Endothelial cell of umbilical vein (primary cell): ENCODE measurements at regions not wholly inside any gene's neighbourhood (a gene's known extent, or its start where the extent isn't known, plus 50 kb on each side); places are given as distances from the start of the nearest gene placed in this dataset.

Experiments
- BruUV-seq: library from RNA; stranded (reverse); fragments of 400-500 nt; replicated peaks from 2 replicates; lab custom pipeline; 2021; lab: Mats Ljungman, UMichigan
- CTCF ChIA-PET: fragments of 300-600, 350-600 bp; sonication (Branson Sonifier 250); formaldehyde crosslinking; loops from one replicate; lab custom pipeline; 2021; ENCODE audit warnings: antibody characterized with exemption, inconsistent platforms; lab: Charles Lee
- POLR2A ChIA-PET: fragments of 300-600, 350-600 bp; sonication (Branson Sonifier 250); formaldehyde crosslinking; loops from one replicate; lab custom pipeline; 2021; ENCODE audit warnings: antibody characterized with exemption, inconsistent platforms; lab: Charles Lee
- DNase-seq: peaks from one replicate; pipeline ENCODE4 v3.0.0-alpha.2; 2011; ENCODE audit warnings: low read depth, low spot score
- FAIRE-seq: peaks from 2 replicates; lab custom pipeline; 2011; peaks lifted over from hg19 to GRCh38; lab: Jason Lieb, UNC
- H2AFZ ChIP-seq: 2 replicates; pipeline ENCODE4 v1.6.0; 2012; ENCODE audit warnings: low read depth, low read length, control low read depth, inconsistent platforms
- H3K27ac ChIP-seq: 2 replicates; pipeline ENCODE4 v1.5.1; 2011; ENCODE audit warnings: low read depth, mild to moderate bottlenecking, control low read depth, low read length, moderate library complexity; ENCODE audit not compliant: insufficient read depth
- H3K27me3 ChIP-seq, 2 experiments: 2 replicates each; pipeline versions ENCODE4 v1.6.0 to v1.6.1; 2011; ENCODE audit warnings: low read length in 2 of 2, mixed read lengths in 1 of 2; ENCODE audit not compliant: control insufficient read depth in 2 of 2, insufficient read depth in 2 of 2
- H3K36me3 ChIP-seq, 2 experiments: 2 replicates in 1 of 2; 3 replicates in 1 of 2; pipeline ENCODE4 v1.5.1; 2011; ENCODE audit warnings: low read length in 2 of 2, mild to moderate bottlenecking in 1 of 2, moderate library complexity in 1 of 2; ENCODE audit not compliant: control insufficient read depth in 2 of 2, insufficient read depth in 2 of 2; ENCODE audit errors: extremely low read depth in 1 of 2
- H3K4me1 ChIP-seq: 3 replicates; pipeline ENCODE4 v1.5.1; 2011; ENCODE audit warnings: mild to moderate bottlenecking, low read length; ENCODE audit not compliant: control insufficient read depth, insufficient read depth; ENCODE audit errors: extremely low read depth
- H3K4me2 ChIP-seq: 2 replicates; pipeline ENCODE4 v1.6.1; 2011; ENCODE audit warnings: low read length, control low read depth, mixed read lengths; ENCODE audit not compliant: insufficient read depth
- H3K4me3 ChIP-seq, 3 experiments: fragments of 200-600 bp in 1 of 3; sonication (generic), shearing (Covaris generic) in 1 of 3; replicated peaks in 1 of 3; 2 replicates each; pipeline ENCODE4 v1.5.1; 2011 to 2016; ENCODE audit warnings: control low read depth in 3 of 3, low read length in 3 of 3, mild to moderate bottlenecking in 2 of 3, inconsistent platforms in 1 of 3, low read depth in 1 of 3, moderate library complexity in 1 of 3; ENCODE audit not compliant: insufficient read depth in 1 of 3
- H3K79me2 ChIP-seq: 2 replicates; pipeline ENCODE4 v1.6.0; 2012; ENCODE audit warnings: low read length, inconsistent platforms; ENCODE audit not compliant: control insufficient read depth, insufficient read depth
- H3K9ac ChIP-seq: replicated peaks from 2 replicates; pipeline ENCODE3; 2011; ENCODE audit warnings: low read length, control low read depth; ENCODE audit not compliant: insufficient read depth; ENCODE audit errors: extremely low read depth
- H3K9me1 ChIP-seq: replicated peaks from 3 replicates; pipeline ENCODE4 v1.6.0; 2011; ENCODE audit warnings: mild to moderate bottlenecking, low read length; ENCODE audit not compliant: control insufficient read depth, insufficient read depth; ENCODE audit errors: extremely low read depth
- H3K9me3 ChIP-seq: replicated peaks from 2 replicates; pipeline ENCODE4 v1.5.1; 2012; ENCODE audit warnings: low read length, inconsistent platforms; ENCODE audit not compliant: control insufficient read depth, insufficient read depth
- H4K20me1 ChIP-seq: replicated peaks from 2 replicates; pipeline ENCODE3; 2011; ENCODE audit warnings: mild to moderate bottlenecking, low read length; ENCODE audit not compliant: control insufficient read depth, insufficient read depth; ENCODE audit errors: extremely low read depth
- JUN ChIP-seq: IDR thresholded peaks from 2 replicates; pipeline ENCODE4 v1.6.1; 2011; ENCODE audit warnings: borderline replicate concordance, low read depth; ENCODE audit not compliant: insufficient read length, insufficient read depth
- POLR2AphosphoS5 ChIP-seq: IDR thresholded peaks from 2 replicates; pipeline ENCODE4 v1.6.1; 2012; ENCODE audit warnings: low read depth, mild to moderate bottlenecking, control low read depth, low read length, moderate library complexity; ENCODE audit not compliant: insufficient read depth
- dilution Hi-C: fragments of 300-500 bp; cut with MboI; formaldehyde crosslinking; loops from one replicate; pipeline ENCODE4 v1.15.0; 2019; ENCODE audit warnings: low sequenced_read_pairs; ENCODE audit not compliant: extremely low pct_ligation_motif_present
- intact Hi-C: fragments of 100-400 bp; cut with micrococcal nuclease; formaldehyde crosslinking; loops from one replicate; pipeline ENCODE4 v1.10.0; 2022
- TF ChIP-seq, protein P1 (sequence below), 2 donors: IDR thresholded peaks; 1 replicate in 1 of 2; 2 replicates in 1 of 2; pipeline ENCODE4 v1.5.1; 2011; ENCODE audit warnings: low read length in 2 of 2, mild to moderate bottlenecking in 2 of 2, moderate library complexity in 2 of 2, control low read depth in 1 of 2, inconsistent platforms in 1 of 2, low read depth in 1 of 2; ENCODE audit not compliant: insufficient read depth in 1 of 2; ENCODE audit errors: extremely low read depth in 1 of 2

DNA sequence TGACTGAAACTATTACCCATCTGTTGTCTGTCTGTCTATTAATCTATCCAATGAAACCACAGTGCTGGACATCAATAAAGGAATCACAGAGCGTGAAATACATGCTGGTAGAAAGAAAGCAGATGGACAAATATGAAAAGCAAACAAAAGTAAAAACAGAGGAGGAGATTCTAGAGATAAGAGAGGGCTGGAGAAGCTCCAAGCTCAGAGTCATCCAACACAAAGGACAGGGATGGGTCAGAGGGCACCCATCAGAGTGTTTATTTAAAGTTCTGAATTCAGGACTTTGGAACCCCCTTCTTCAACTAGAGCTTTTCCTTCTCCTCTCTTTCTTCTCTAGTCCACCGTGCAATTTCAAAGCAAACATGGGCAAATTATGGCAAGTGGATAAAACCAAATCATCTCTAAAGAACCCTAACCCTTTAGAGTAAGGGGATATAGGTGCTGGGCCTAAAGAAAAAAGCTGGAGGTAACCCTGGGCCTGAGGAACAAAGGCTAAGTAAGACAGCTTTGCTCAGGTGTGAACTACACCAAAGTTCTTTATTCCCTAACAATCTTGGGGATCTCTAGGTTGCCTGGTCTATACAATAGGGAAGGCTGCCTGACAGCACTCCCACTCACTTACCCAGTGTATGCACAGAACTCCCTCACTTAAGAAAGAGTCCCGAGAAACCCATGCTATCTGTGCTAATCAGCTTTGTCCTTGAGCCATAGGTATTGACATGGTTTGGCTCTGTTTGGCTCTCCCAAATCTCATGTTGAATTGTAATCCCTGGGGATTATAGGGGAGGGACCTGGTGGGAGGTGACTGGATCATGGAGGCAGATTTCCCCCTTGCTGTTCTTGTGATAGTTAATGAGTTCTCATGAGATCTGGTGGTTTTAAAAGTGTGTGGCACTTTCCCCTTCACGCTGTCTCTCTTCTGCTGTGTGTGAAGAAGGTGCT, 97.0 kb downstream of the BAMBI start:
- no peak overlapping the region for H3K27ac ChIP-seq
- dilution Hi-C loops, result no loop called here
- DNase-seq (no peak), FAIRE-seq (no peak)
- H4K20me1 ChIP-seq, result no peaks in the 10 kb centered on the region
- no peaks in the 10 kb centered on the region for H3K9me3 ChIP-seq
- no peaks in the 10 kb centered on the region for H3K36me3 ChIP-seq
- H3K4me1 ChIP-seq, result no peaks in the 10 kb centered on the region
- H3K79me2 ChIP-seq, result no peaks in the 10 kb centered on the region
- H3K4me3 ChIP-seq, result no peak overlapping the region
- no peak overlapping the region for H3K4me2 ChIP-seq
- no peak overlapping the region for H2AFZ ChIP-seq
- no TSS peak for BruUV-seq
- ChIA-PET CTCF (no interaction called here), POLR2A (no interaction called here)
- TF ChIP-seq JUN (no peak), POLR2AphosphoS5 (no peak)
- TF ChIP-seq, protein P1, sequence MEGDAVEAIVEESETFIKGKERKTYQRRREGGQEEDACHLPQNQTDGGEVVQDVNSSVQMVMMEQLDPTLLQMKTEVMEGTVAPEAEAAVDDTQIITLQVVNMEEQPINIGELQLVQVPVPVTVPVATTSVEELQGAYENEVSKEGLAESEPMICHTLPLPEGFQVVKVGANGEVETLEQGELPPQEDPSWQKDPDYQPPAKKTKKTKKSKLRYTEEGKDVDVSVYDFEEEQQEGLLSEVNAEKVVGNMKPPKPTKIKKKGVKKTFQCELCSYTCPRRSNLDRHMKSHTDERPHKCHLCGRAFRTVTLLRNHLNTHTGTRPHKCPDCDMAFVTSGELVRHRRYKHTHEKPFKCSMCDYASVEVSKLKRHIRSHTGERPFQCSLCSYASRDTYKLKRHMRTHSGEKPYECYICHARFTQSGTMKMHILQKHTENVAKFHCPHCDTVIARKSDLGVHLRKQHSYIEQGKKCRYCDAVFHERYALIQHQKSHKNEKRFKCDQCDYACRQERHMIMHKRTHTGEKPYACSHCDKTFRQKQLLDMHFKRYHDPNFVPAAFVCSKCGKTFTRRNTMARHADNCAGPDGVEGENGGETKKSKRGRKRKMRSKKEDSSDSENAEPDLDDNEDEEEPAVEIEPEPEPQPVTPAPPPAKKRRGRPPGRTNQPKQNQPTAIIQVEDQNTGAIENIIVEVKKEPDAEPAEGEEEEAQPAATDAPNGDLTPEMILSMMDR (IDR thresholded peaks at IDR 0.05; ENCODE audit: extremely low read depth in 1 of 2, insufficient read depth in 1 of 2, low read depth in 1 of 2, low read length in 2 of 2), result no peak
- H3K27me3 ChIP-seq, result no peaks in the 10 kb centered on the region
- H3K9me1 ChIP-seq, result no peaks in the 10 kb centered on the region
- H3K9ac ChIP-seq, result no peak overlapping the region
- intact Hi-C loops, result no loop called here

DNA sequence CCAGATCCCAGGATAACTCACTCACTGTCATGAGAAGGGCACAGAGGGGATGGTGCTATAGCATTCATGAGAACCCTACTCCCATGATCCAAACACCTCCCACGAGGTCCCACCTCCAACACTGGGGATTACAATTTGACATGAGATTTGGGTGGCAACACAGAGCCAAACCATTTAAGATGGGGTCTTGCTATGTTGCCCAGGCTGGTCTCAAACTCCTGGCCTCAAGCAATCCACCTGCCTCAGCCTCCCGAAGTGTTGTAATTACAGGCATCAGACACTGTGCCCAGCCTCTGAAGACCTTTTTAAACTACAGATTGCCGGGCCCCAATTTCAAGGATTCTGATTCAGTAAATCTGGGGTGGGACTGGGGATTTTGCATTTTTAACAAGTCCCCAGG, 98.5 kb downstream of the BAMBI start:
- ChIA-PET POLR2A (no interaction called here), CTCF (interaction anchor here (1.2 kb wide), 1 partner anchor 112 kb away, joined by 3 read pairs; no protein-coding TSS in a partner anchor)
- Histone ChIP-seq H3K4me3 (no peak overlapping the region), H3K9ac (no peak overlapping the region), H3K9me1 (no peaks in the 10 kb centered on the region), H3K4me1 (no peaks in the 10 kb centered on the region), H3K27me3 (no peaks in the 10 kb centered on the region), H3K4me2 (no peak overlapping the region), H3K27ac (no peak overlapping the region), H3K9me3 (no peaks in the 10 kb centered on the region), H3K79me2 (no peaks in the 10 kb centered on the region), H4K20me1 (no peaks in the 10 kb centered on the region), H2AFZ (no peak overlapping the region), H3K36me3 (no peaks in the 10 kb centered on the region)
- BruUV-seq, result no TSS peak
- TF ChIP-seq, protein P1 (IDR thresholded peaks at IDR 0.05; ENCODE audit: extremely low read depth in 1 of 2, insufficient read depth in 1 of 2, low read depth in 1 of 2, low read length in 2 of 2), result no peak
- intact Hi-C loops, result no loop called here
- DNase-seq (no peak), FAIRE-seq (no peak)
- dilution Hi-C loops, result no loop called here
